RPMI8226 (cell line): ENCODE measurements at regions not wholly inside any gene's neighbourhood (a gene's known extent, or its start where the extent isn't known, plus 50 kb on each side); places are given as distances from the start of the nearest gene placed in this dataset.
A peak's percentile ranks its signal among the peaks of the same experiment; 100 is the strongest.

Source experiments
- DNase-seq: peaks from one replicate; pipeline ENCODE4 v3.0.0-alpha.2; 2015

- no peak for DNase-seq
Measured at GRCh38 chr6:100176951-100177710, 183.1 kb upstream of the MCHR2 start.

- peak; percentile 8 for DNase-seq
Measured at GRCh38 chr6:100176311-100176950, 182.4 kb upstream of the MCHR2 start.

GRCh38 chr6:100175814-100176310, 181.8 kb upstream of the MCHR2 start:
- no peak for DNase-seq

GRCh38 chr6:100173211-100173610, 179.2 kb upstream of the MCHR2 start:
- DNase-seq, result no peak

GRCh38 chr6:100172322-100172713, 178.3 kb upstream of the MCHR2 start:
- DNase-seq, result no peak

- DNase-seq, result no peak
Measured at GRCh38 chr6:100171533-100172321, 177.7 kb upstream of the MCHR2 start.

GRCh38 chr6:100168148-100168547, 174.1 kb upstream of the MCHR2 start:
- no peak for DNase-seq

- DNase-seq, result no peak
Measured at GRCh38 chr6:100167585-100167984, 173.6 kb upstream of the MCHR2 start.

- DNase-seq, result no peak
Measured at GRCh38 chr6:100166956-100167355, 172.9 kb upstream of the MCHR2 start.

GRCh38 chr6:100165442-100165841, 171.4 kb upstream of the MCHR2 start:
- DNase-seq, result no peak

GRCh38 chr6:100163035-100163434, 169.0 kb upstream of the MCHR2 start:
- no peak for DNase-seq

- DNase-seq, result no peak
Measured at GRCh38 chr6:100161782-100162365, 167.9 kb upstream of the MCHR2 start.

- no peak for DNase-seq
Measured at GRCh38 chr6:100160930-100161329, 166.9 kb upstream of the MCHR2 start.

- no peak for DNase-seq
Measured at GRCh38 chr6:100155141-100155540, 161.1 kb upstream of the MCHR2 start.

GRCh38 chr6:100153636-100154275, 159.7 kb upstream of the MCHR2 start:
- no peak for DNase-seq

GRCh38 chr6:100152201-100152600, 158.2 kb upstream of the MCHR2 start:
- no peak for DNase-seq

- no peak for DNase-seq
Measured at GRCh38 chr6:100144991-100145390, 151.0 kb upstream of the MCHR2 start.

GRCh38 chr6:100138346-100139022, 144.5 kb upstream of the MCHR2 start:
- no peak for DNase-seq

- DNase-seq, result no peak
Measured at GRCh38 chr6:100137759-100138158, 143.7 kb upstream of the MCHR2 start.

- DNase-seq, result no peak
Measured at GRCh38 chr6:100136590-100136989, 142.6 kb upstream of the MCHR2 start.

- no peak for DNase-seq
Measured at GRCh38 chr6:100135977-100136376, 142.0 kb upstream of the MCHR2 start.

- DNase-seq, result no peak
Measured at GRCh38 chr6:100134703-100135102, 140.7 kb upstream of the MCHR2 start.
